Common myeloid progenitor, CD34-positive (primary cell): ENCODE measurements at regions not wholly inside any gene's neighbourhood (a gene's known extent, or its start where the extent isn't known, plus 50 kb on each side); places are given as distances from the start of the nearest gene placed in this dataset.

Source experiments
- CTCF ChIA-PET: fragments of 350-600 bp; sonication (Branson Sonifier 250); formaldehyde crosslinking; loops from one replicate; lab custom pipeline; 2021; ENCODE audit warnings: antibody characterized with exemption; lab: Charles Lee
- POLR2A ChIA-PET: fragments of 350-600 bp; sonication (Branson Sonifier 250); formaldehyde crosslinking; loops from one replicate; lab custom pipeline; 2021; ENCODE audit warnings: antibody characterized with exemption; lab: Charles Lee
- DNase-seq, 3 donors: peaks; one replicate each; pipeline versions ENCODE4 v3.0.0 to v3.0.0-alpha.2; 2013
- H3K27ac ChIP-seq, 2 experiments: 1 replicate in 1 of 2; 2 replicates in 1 of 2; pipeline ENCODE4 v1.7.0; 2013; ENCODE audit warnings: inconsistent platforms in 2 of 2, low read length in 2 of 2, mild to moderate bottlenecking in 2 of 2, low read depth in 1 of 2, moderate library complexity in 1 of 2; ENCODE audit not compliant: severe bottlenecking in 2 of 2, insufficient read depth in 1 of 2, poor library complexity in 1 of 2
- H3K27me3 ChIP-seq, 5 experiments: replicated peaks in 2 of 5; 1 replicate in 3 of 5; 2 replicates in 2 of 5; pipeline versions ENCODE4 v1.6.1 to v1.7.0; 2013; ENCODE audit warnings: low read length in 4 of 5, mild to moderate bottlenecking in 2 of 5, moderate library complexity in 2 of 5, inconsistent platforms in 1 of 5; ENCODE audit not compliant: insufficient read depth in 5 of 5, control insufficient read depth in 4 of 5
- H3K36me3 ChIP-seq, 4 experiments: 1 replicate in 2 of 4; 2 replicates in 2 of 4; pipeline versions ENCODE4 v1.6.1 to v1.7.0; 2013; ENCODE audit warnings: low read length in 3 of 4, control low read depth in 1 of 4, mild to moderate bottlenecking in 1 of 4; ENCODE audit not compliant: control insufficient read depth in 4 of 4, insufficient read depth in 4 of 4
- H3K4me1 ChIP-seq, 4 experiments: 1 replicate in 3 of 4; 2 replicates in 1 of 4; pipeline versions ENCODE4 v1.6.1 to v1.7.1; 2013; ENCODE audit warnings: low read length in 3 of 4, mild to moderate bottlenecking in 3 of 4, control low read depth in 1 of 4, inconsistent platforms in 1 of 4, moderate library complexity in 1 of 4; ENCODE audit not compliant: control insufficient read depth in 4 of 4, insufficient read depth in 4 of 4; ENCODE audit errors: control extremely low read depth in 1 of 4
- H3K4me3 ChIP-seq, 7 experiments: 1 replicate in 4 of 7; 2 replicates in 3 of 7; pipeline versions ENCODE4 v1.5.1 to v1.7.0; 2013; ENCODE audit warnings: mild to moderate bottlenecking in 7 of 7, low read length in 6 of 7, moderate library complexity in 6 of 7, inconsistent platforms in 2 of 7, low read depth in 2 of 7, control low read depth in 1 of 7; ENCODE audit not compliant: insufficient read depth in 4 of 7, control insufficient read depth in 1 of 7; ENCODE audit errors: extremely low read depth in 1 of 7
- H3K9me3 ChIP-seq, 5 experiments: 1 replicate in 4 of 5; 2 replicates in 1 of 5; pipeline versions ENCODE4 v1.6.1 to v1.7.1; 2013; ENCODE audit warnings: low read length in 4 of 5, mild to moderate bottlenecking in 2 of 5, inconsistent platforms in 1 of 5, low read depth in 1 of 5, moderate library complexity in 1 of 5; ENCODE audit not compliant: control insufficient read depth in 4 of 5, insufficient read depth in 2 of 5; ENCODE audit errors: control extremely low read depth in 1 of 5
- WGBS: methylation state at CpG from one replicate; pipeline ENCODE4 v1.1.5; 2013; ENCODE audit not compliant: insufficient coverage; 5-methylcytosine and 5-hydroxymethylcytosine counted together

- Histone ChIP-seq H3K36me3 (no peaks in the 10 kb centered on the region), H3K27me3 (no peaks in the 10 kb centered on the region), H3K27ac (no peak overlapping the region), H3K9me3 (no peaks in the 10 kb centered on the region), H3K4me3 (no peak overlapping the region), H3K4me1 (no peaks in the 10 kb centered on the region)
- ChIA-PET CTCF (interaction anchor here (0.9 kb wide), 1 partner anchor 9 kb away, joined by 3 read pairs; no protein-coding TSS in a partner anchor), POLR2A (no interaction called here)
- DNase-seq, result no peak
- WGBS, result 95% methylated on average over 3 of the region's 4 CpGs
Measured at GRCh38 chr9:115615821-115616665, 498.1 kb upstream of the TNC start.

- H3K9me3 ChIP-seq, result no peaks in the 10 kb centered on the region
- H3K4me3 ChIP-seq, result no peak overlapping the region
- no peaks in the 10 kb centered on the region for H3K27me3 ChIP-seq
- H3K27ac ChIP-seq, result no peak overlapping the region
- H3K4me1 ChIP-seq, result no peaks in the 10 kb centered on the region
- DNase-seq, result no peak
- ChIA-PET POLR2A (no interaction called here), CTCF (no interaction called here)
- no CpG with 5 or more reads among the region's 2 CpGs for WGBS
- H3K36me3 ChIP-seq, result no peaks in the 10 kb centered on the region
Measured at GRCh38 chr9:115616666-115617239, 498.8 kb upstream of the TNC start.

- peaks cover 0 to 3% (median 0%) of the 10 kb centered on the region in 5 experiments for H3K9me3 ChIP-seq
- ChIA-PET CTCF (no interaction called here), POLR2A (no interaction called here)
- H3K4me3 ChIP-seq, result no peak overlapping the region
- H3K27me3 ChIP-seq, result no peaks in the 10 kb centered on the region
- no peak overlapping the region for H3K27ac ChIP-seq
- no peak for DNase-seq
- H3K4me1 ChIP-seq, result no peaks in the 10 kb centered on the region
- no peaks in the 10 kb centered on the region for H3K36me3 ChIP-seq
Measured at GRCh38 chr9:115625251-115625650, 507.3 kb upstream of the TNC start.

GRCh38 chr9:115625954-115626353 lies 508.0 kb upstream of the TNC start:
- H3K9me3 ChIP-seq, result peaks cover 0 to 3% (median 0%) of the 10 kb centered on the region in 5 experiments
- no peak for DNase-seq
- H3K27me3 ChIP-seq, result no peaks in the 10 kb centered on the region
- H3K27ac ChIP-seq, result no peak overlapping the region
- H3K36me3 ChIP-seq, result no peaks in the 10 kb centered on the region
- 100% methylated on average over 1 of the region's 5 CpGs for WGBS
- CTCF ChIA-PET, result no interaction called here
- POLR2A ChIA-PET, result no interaction called here
- H3K4me1 ChIP-seq, result no peaks in the 10 kb centered on the region
- no peak overlapping the region for H3K4me3 ChIP-seq

- POLR2A ChIA-PET, result no interaction called here
- no peaks in the 10 kb centered on the region for H3K4me1 ChIP-seq
- no peak for DNase-seq
- H3K4me3 ChIP-seq, result no peak overlapping the region
- H3K36me3 ChIP-seq, result no peaks in the 10 kb centered on the region
- H3K27me3 ChIP-seq, result no peaks in the 10 kb centered on the region
- 73% methylated on average over 5 of the region's 8 CpGs for WGBS
- H3K27ac ChIP-seq, result no peak overlapping the region
- CTCF ChIA-PET, result no interaction called here
- peaks cover 0 to under 1% (median 0%) of the 10 kb centered on the region in 5 experiments for H3K9me3 ChIP-seq
Measured at GRCh38 chr9:115627511-115627910, 509.6 kb upstream of the TNC start.

- H3K36me3 ChIP-seq, result no peaks in the 10 kb centered on the region
- H3K4me3 ChIP-seq, result no peak overlapping the region
- 82% methylated on average over 2 of the region's 2 CpGs for WGBS
- no peaks in the 10 kb centered on the region for H3K27me3 ChIP-seq
- no peaks in the 10 kb centered on the region for H3K4me1 ChIP-seq
- no peak for DNase-seq
- ChIA-PET POLR2A (no interaction called here), CTCF (interaction anchor here (0.6 kb wide), 1 partner anchor 192 kb away, joined by 4 read pairs; no protein-coding TSS in a partner anchor)
- no peak overlapping the region for H3K27ac ChIP-seq
- H3K9me3 ChIP-seq, result no peaks in the 10 kb centered on the region
Measured at GRCh38 chr9:115628426-115628825, 510.5 kb upstream of the TNC start.
